ENCODE measurements at regions not wholly inside any gene's neighbourhood (a gene's known extent, or its start where the extent isn't known, plus 50 kb on each side); places are given as distances from the start of the nearest gene placed in this dataset.

- no peak for DNase-seq
Observed at GRCh38 chr5:172588380-172588779, 52.7 kb upstream of the NEURL1B start.

- DNase-seq, result no peak
Observed at GRCh38 chr5:172587061-172587405, 54.0 kb upstream of the NEURL1B start.

DNA sequence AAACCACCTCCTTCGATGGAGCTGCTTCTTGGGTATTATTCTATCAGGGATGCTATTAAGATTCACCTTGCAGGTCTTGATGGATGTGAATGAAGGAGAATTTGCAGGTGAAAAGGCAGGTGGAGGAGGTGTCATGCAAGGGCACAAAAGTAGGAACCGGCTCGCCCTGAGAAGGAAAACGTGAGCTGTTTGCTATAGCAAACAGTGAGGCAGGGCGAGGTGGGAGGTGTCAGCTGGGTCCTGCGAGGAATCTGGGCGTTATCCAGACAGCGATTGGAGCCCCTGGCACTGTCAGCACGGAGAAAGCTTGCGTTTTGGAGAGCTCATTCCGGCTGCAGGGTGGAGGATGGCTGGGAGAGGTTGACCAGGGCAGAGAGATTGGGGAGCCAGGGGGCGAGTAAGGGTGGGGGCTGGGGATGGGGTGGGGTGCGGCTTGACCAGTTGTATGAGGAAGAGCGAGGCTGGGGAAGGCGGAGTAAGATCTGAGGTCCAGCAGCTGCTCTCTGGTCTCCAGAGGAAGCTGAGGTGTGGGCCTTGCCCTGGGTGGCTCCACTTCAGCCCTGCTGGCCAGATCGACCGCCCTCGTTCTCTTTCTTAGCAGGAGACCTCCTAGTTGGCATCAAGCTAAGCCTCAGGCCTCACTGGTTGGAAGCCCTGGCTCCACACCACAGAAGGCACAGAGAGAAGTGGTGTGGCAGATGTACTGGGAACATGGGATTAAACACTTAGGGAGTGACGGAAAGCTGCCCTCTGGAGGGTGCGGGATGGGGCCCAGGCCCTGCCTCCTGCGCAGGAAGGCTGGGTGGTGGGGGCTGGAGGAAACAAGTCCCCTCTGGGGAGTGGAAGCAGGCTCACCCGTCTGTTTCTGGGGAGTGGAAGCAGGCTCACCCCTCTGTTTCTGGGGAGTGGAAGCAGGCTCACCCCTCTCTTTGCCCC, 54.7 kb upstream of the NEURL1B start:
- no peak for DNase-seq

- DNase-seq, result no peak
Observed at GRCh38 chr5:172585114-172585513, 55.9 kb upstream of the NEURL1B start.

- DNase-seq, result no peak
Observed at GRCh38 chr5:172584638-172585037, 56.4 kb upstream of the NEURL1B start.

- no peak for DNase-seq
Observed at GRCh38 chr5:172583931-172584511, 57.0 kb upstream of the NEURL1B start.

- no peak for DNase-seq
Observed at GRCh38 chr5:172582940-172583339, 58.1 kb upstream of the NEURL1B start.

DNA sequence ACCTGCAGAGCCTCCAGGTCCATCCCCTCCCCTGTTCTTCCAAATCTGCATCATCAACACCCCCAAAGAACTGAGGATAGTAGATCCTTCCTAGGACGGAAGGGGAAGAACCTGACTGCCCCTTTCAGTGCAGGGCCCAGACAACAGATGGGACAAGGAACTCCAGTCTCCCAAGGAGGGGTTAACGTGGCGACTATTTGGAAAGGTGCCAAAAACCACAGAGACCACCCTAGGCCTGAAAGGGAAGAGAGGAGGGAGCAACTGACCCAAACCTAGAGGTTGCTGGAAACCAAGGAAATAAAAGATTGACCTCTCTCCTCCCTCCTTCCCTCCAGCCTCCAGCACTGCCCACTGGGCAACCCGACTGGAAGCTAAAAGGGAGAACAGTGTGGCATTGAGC, 59.7 kb upstream of the NEURL1B start:
- no peak for DNase-seq

GRCh38 chr5:172579403-172579990, 61.6 kb upstream of the NEURL1B start:
- DNase-seq, result no peak

GRCh38 chr5:172577267-172577909, 63.7 kb upstream of the NEURL1B start:
- DNase-seq, result no peak

- no peak for DNase-seq
Observed at GRCh38 chr5:172575816-172576545, 65.1 kb upstream of the NEURL1B start.

- DNase-seq, result no peak
Observed at GRCh38 chr5:172575416-172575815, 65.6 kb upstream of the NEURL1B start.

- DNase-seq, result no peak
Observed at GRCh38 chr5:172574871-172575223, 66.2 kb upstream of the NEURL1B start.

DNA sequence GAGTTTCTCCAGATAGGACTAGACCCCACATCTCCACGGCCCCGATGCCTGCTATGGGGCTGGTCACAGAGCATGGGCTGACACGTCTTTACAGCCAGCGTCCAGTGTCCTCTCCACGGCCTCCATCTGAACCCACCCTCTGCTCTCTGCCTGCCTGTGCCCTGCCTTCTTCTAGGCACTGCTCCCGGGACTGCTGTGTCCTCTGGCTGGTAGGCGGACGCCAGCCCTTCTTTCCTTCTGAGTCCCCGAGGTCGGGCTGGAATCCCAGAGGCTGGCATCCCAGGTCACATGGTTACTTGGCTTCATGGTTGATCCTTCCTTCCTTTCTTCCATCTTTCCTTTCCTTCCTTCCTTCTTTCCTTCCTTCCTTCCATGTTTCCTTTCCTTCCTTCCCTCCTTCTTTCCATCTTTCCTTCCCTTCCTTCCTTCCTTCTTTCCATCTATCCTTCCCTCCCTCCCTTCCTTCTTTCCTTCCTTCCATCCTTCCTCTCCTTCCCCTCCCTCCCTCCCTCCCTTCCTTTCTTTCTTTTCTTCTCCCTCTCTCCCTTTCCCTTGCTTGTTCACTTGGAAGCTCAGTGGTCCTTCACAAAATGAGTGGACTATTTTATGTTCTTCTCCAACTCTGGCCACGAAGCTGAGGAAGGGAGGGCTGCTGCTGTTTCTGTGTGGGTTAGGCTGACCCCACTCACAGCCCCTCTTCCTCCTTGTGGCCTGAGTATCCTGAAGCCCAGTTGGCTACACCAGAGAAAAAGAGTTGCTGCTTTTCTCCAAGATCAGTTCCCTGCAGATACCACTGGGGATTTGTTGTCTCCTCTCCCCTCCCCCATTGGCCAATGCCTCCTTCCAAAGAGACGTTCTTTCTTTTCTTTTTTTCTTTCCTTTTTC, 66.8 kb upstream of the NEURL1B start:
- DNase-seq, result no peak

DNA sequence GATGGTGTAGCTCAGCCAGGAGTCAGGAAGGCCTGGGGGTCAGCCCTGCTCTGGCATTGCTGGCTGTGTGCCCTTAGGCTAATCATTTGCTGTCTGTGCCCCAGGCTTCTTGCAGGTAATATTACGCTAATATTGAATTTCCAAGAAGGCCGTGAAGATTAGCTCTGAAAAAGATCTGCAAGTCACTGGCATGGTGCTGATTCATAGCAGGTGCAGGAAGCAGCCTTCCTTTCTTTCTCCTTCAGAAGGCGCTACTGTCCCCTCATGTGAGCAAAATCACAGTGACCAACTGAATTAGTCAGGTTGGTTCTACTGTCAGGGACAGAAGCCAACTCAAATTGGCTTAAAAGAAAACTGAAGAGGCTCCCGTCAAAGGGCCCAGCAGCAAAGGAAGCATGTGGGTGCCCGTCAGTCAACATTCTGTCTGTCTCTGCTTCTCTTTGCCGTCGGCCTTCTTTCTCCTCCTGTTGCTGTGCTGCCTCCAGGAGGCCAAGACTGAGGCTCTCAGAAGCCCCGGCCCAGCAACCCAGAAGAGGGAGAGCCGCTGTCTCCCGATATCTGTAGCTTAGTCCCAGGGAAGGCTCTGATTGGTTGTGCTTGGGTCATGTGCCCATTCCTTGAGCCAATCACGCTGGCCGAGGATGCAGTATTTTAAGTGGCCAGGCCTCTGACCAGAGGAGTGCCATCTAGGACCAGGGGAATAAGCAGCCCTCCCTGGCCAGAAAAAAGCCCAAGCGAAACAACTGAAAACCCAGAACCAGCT, 67.8 kb upstream of the NEURL1B start:
- no peak for DNase-seq

- no peak for DNase-seq
Observed at GRCh38 chr5:172572440-172572839, 68.6 kb upstream of the NEURL1B start.

DNA sequence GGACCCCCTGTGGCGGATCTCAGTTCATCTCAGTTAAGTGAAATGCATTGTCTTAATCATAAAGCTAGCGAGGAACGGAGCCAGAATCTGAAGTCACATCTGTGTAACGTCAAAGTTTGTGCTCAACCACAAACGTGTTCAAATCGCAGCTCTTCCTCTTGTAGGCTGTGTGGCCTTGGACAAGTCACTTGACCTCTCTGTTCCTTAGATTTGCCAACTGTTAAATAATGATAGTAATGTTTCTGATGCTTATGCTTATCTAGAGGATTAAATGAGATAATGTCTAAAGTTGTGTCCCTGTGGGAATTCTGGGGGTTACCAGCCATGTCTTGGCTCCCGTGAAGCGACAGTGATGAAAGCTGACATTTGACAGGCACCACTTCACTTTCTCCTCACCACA, 69.2 kb upstream of the NEURL1B start:
- DNase-seq, result no peak

- no peak for DNase-seq
Observed at GRCh38 chr5:172571413-172571812, 69.7 kb upstream of the NEURL1B start.

DNA sequence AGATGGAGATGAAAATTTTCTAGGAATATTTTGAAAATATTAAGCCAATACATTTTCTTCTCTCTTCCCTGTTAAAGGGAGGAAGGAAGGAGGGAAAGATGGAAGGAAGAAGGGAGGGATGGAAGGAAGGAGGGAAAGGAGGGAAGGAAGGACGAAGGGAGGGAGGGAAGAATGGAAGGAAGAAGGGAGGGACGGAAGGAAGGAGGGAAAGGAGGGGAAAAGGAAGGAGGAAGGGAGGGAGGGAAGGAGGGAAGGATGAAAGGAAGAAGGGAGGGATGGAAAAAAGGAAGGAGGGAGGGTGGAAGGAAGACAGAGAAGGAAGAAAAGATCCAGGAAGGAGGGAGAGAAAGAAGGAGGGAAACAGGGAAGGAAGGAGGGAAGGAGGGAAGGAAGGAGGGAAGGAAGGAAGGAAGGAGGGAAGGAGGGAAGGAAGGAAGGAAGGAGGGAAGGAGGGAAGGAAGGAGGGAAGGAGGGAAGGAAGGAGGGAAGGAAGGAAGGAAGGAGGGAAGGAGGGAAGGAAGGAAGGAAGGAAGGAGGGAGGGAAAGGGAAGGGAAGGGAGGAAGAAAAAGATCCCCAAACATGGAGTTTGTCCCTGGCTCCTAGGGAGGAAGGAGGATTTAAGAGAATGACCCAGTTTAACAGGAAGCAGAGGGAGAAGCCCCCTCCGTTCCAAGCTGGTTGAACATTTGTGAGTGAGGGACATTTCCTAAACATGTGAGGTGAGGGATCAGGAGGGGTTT, 70.3 kb upstream of the NEURL1B start:
- no peak for DNase-seq

DNA sequence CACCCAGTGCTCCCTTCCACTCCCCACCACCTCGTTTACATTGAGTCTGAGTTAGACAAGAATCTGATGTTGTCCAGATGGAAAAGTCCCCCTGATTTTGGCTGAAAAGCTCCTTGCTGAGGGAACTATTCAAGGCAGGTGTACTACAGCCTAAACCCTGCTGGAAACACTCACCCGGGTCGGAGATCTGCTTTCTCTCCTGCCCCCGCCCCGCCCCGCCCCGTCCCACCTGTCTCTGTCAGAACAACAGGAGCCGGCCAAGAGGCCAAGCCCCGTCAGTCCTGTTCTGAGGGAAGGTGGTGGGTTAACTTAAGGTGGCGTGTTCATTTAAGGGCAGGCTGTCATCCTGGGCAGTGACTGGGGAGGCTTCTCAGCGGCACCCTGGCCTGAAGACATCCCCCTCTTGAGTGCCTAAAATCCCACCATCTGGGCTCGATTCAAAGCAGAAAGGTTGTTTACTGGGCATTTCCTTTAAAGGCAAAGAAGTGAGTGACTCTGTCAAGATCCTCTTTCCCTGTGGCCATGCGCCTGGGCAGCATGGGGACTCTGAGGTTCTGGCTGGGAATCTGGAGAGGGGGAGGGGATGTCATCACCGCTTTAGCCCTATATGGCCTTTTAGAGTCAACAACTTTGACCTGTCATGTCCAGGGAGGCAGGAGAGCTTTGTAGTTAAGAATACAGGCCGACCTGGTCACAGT, 71.1 kb upstream of the NEURL1B start:
- no peak for DNase-seq

Data from amniotic stem cell (primary cell).